Limb (tissue), 2 donors: ENCODE measurements at regions not wholly inside any gene's neighbourhood (a gene's known extent, or its start where the extent isn't known, plus 50 kb on each side); places are given as distances from the start of the nearest gene placed in this dataset.

Experiments
- DNase-seq, 2 donors: peaks; one replicate each; pipeline ENCODE4 v3.0.0-alpha.2; 2016; ENCODE audit errors: extremely low spot score in 2 of 2

DNA sequence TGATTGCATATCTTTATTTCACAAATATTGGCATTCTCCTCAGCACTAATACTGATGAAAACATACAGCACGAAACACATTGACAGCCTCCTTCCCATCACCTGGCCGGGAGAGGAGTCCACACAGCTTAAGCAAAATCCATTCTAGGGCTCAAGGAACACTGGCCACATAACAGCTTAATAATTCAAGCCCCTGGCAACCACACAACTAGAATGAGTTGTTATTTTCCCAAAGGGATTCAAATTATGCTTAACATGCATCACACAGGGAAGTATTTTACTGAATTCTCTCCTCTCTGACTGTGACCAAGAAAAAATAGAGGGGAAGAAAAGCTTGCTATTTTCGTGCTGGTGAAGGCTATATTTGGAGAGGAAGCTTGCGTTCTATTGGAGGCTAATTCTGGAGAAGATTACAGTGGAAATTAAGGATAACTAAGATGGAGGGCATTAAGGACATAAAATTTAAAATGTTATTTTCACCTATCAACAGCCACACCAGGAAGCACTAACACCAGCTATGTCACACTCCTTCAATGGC, 198.5 kb downstream of the ADGRG6 start:
- peak in 1 of 2 donors; percentile 10 for DNase-seq

DNA sequence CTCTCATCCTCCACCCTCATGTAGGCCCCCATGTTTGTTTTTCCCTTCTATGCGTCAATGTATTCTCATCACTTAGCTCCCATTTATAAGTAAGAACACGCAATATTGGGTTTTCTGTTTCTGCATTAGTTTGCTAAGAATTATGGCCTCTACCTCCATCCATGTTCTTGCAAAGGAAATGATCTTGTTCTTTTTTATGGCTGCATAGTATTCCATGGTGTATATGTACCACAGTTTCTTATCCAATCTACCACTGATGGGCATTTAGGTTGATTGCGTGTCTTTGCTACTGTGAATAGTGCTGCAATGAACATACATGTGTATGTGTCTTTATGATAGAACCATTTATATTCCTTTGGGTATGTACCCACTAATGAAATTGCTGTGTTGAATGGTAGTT, 200.0 kb downstream of the ADGRG6 start:
- DNase-seq, result no peak

GRCh38 chr6:142507065-142507464, 205.3 kb downstream of the ADGRG6 start:
- DNase-seq, result no peak

DNA sequence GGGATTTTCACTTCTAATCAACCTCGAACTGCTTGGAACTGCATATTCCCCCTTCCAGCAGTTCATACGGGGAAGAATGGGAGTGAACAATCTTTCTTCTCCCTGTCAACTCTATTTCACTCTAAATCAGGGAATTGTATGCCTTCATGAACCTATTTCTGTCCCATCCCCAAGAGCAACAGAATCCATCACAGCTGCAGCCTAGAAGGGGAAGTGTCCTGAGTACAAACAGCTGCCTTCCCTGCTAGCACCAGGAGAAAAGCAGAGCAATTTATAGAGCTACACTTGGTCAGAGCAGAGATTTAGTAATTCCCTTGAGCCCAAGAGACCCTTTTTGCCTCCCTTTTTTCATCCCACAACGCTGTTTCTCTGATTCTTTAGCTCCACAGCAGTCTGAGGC, 208.4 kb downstream of the ADGRG6 start:
- peak in 1 of 2 donors; percentile 13 for DNase-seq

GRCh38 chr6:142518126-142518525, 216.3 kb downstream of the ADGRG6 start:
- DNase-seq, result peak in 1 of 2 donors; percentile 54

DNA sequence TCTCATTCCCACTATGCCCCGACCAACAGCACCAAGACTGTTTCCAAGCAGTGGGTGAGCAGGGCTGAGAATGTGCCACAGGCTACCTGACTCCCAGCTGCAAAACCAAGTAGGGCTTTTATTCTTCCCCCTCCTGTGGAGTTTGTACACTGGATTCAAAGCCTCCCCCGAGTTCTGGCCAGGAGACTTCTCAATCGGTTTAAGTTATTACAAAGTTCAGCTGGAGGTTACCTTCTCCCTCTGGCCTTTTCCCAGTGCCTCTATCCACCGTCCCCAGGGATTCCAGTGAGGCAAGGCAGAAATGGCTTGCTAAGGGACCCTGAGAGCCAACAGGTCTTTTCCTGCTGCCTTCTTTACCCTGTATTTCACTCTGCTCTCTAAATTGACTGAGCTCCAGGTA, 217.0 kb downstream of the ADGRG6 start:
- DNase-seq, result no peak

GRCh38 chr6:142521791-142522190, 220.0 kb downstream of the ADGRG6 start:
- no peak for DNase-seq

DNA sequence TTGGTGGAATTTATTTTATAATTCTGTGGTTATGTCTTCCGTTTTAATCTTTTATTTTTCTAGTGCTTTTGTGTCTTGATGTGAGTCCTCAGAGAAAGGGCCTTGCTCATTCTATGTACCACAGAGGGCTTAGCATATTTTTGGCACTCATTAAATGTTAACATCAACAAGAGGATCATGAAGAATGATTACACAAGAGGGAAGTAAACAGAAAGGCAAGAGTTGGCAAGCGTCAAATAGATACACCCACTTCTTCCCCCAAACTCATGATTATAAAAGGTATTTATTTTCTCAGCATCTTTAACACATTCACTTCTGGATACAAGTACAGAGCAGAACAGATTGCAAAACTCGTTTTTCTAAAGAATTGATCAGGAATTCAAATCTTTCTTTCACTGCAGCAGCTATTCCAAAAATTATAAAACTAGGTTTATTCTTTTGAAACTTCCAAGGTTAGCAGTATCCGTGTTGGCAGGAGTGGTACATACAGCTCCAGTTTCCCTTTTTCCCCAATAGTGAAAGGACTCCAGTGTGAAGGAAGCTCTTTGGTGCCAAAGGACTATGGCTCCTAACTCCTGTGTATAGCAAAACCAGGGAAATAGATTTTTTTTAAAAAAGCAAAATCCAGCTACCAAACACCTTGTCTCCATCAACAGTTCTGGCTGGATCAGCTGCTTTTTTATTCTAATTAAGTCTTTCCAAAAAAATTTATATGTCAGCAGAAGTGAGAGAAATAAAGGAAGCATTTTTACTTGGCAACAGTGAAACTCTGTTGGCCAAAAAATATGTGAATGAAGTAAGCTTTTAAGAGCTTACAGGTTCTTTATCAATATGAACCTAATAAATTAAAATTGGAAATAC, 221.9 kb downstream of the ADGRG6 start:
- no peak for DNase-seq

DNA sequence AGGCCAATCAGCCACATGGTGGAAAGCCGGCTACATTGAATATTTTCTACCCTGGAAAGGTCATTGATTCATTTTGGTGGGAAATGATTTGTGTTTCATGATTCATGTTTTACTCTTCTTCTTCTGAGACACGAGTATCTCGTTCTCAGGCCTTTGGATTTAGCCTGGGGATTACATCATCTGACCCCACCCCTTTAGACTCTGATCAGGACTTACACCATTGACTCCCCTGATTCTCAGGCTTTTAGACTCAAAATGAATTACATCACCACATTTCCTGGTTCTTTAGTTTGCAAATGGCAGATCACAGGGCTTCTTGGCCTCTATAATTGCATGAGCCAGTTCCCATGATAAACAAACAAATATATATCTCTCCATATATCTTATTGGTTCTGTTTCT, 228.8 kb downstream of the ADGRG6 start:
- DNase-seq, result no peak

DNA sequence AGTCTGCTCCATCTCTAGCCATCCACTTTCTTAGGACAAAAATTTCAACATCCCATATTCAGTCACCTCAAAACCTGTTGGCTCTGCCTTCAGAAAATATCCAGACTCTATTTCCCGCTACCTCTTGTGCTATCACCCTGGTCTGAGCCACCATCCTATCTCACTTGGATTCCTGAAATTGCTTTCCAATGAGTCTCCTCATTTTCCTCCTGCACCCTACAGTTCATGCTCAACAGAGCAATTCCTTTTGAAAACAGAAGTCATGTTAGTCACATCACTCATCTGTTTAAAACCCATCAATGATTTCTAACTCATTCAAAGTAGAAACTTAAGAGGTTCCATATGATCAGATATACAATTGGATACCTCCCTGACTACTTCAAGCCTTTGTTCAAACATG, 229.9 kb downstream of the ADGRG6 start:
- no peak for DNase-seq

- DNase-seq, result no peak
These were observed 232.3 kb downstream of the ADGRG6 start for GRCh38 chr6:142534076-142534475.

DNA sequence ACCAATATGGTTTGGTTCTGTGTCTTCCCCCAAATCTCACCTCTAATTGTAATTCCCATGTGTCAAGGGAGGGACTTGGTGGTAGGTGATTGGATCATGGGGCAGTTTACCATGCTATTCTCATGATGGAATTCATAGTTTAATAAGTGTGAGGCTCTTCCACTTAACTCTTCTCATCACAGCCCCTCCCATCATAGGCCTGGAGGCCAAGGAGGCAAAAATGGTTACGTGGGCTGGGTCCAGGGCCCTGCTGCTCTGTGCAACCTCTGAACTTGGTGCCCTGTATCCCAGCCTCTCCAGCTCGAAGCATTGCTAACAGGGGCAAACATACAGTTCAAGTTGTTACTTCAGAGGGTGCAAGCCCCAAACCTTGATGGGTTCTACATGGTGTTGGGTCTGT, 232.7 kb downstream of the ADGRG6 start:
- DNase-seq, result no peak

- no peak for DNase-seq
These were observed 236.0 kb downstream of the ADGRG6 start for GRCh38 chr6:142537612-142538478.

- no peak for DNase-seq
These were observed 241.0 kb downstream of the ADGRG6 start for GRCh38 chr6:142542704-142543233.

- DNase-seq, result no peak
These were observed 241.8 kb downstream of the ADGRG6 start for GRCh38 chr6:142543606-142544005.

- no peak for DNase-seq
These were observed 242.5 kb downstream of the ADGRG6 start for GRCh38 chr6:142544199-142544838.

- DNase-seq, result no peak
These were observed 243.3 kb downstream of the ADGRG6 start for GRCh38 chr6:142545147-142545546.

- no peak for DNase-seq
These were observed 246.8 kb downstream of the ADGRG6 start for GRCh38 chr6:142548566-142548965.

GRCh38 chr6:142550310-142551063, 248.7 kb downstream of the ADGRG6 start:
- DNase-seq, result no peak

DNA sequence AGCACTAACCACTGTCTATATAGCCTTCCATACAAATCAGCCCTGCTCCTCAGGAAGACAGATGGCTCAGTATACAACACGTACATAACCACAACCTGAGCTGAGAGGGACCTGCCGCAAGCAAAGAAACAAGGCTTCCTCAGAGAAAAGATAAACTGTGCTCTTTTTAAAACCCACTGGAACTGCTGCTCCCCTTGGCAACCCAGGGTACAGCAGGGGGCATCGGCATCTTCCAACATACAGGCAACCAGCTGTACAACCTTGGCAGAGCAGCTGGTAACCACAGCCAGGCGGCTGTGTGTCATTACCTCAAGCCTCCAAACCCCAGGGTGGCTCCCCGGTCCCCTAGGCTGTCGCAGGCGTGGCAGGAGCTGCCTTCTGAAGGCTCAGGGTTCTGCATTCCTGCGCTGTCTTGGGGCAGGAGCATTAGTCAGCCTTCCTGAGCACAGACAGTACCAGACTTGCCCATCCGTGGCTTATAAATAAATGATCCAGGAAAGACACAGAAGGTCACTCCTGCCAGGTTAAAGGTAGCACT, 249.5 kb downstream of the ADGRG6 start:
- DNase-seq, result peak in 1 of 2 donors; percentile 37
